ENCODE measurements at regions not wholly inside any gene's neighbourhood (a gene's known extent, or its start where the extent isn't known, plus 50 kb on each side); places are given as distances from the start of the nearest gene placed in this dataset.

DNA sequence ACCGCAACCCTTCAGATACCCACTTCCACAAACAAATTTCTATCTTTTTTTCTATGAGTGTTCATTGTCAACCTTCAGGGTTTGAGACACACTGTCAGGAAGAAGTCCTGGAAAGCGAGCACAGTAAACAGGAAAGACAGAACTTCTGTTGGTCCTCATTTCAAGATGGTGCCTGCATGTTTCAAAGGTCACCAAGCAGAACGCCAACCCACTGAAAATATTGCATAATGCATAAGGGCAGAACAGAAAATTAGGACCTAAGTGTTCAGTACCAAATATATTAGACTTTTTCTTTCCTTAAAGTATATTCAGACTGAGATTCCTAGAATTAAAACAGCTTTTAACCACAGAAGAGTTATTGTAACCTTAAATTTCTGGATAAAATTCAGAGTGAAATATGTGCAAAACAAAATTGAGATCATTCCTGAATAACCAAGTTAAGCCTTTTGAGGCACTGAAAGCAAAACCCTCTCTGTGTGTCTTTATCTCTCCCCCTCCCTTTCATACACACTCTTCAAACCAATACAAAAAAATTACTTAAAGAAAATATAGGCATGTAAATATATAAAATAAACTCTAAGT is 387.8 kb upstream of the THBS1 start:
- DNase-seq, result no peak

DNA sequence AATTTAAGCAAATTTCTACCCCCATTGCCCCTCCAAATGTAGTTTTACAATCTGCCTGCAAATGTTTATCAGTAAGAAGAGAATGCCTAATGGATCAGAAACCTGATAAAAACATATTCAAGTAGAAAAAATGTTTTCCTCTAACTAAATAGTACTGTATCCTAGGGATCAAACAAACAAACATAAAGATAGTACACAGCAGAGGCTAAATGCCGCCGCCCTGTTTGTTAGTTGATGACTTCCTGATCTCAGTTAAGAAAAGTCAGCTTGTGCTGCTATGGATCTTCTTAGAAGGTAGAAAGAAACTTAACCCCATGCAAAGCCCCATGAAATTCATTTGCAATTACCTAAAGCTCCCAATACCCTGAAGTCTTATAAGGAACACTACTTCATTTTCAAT is 387.3 kb upstream of the THBS1 start:
- DNase-seq, result no peak

DNA sequence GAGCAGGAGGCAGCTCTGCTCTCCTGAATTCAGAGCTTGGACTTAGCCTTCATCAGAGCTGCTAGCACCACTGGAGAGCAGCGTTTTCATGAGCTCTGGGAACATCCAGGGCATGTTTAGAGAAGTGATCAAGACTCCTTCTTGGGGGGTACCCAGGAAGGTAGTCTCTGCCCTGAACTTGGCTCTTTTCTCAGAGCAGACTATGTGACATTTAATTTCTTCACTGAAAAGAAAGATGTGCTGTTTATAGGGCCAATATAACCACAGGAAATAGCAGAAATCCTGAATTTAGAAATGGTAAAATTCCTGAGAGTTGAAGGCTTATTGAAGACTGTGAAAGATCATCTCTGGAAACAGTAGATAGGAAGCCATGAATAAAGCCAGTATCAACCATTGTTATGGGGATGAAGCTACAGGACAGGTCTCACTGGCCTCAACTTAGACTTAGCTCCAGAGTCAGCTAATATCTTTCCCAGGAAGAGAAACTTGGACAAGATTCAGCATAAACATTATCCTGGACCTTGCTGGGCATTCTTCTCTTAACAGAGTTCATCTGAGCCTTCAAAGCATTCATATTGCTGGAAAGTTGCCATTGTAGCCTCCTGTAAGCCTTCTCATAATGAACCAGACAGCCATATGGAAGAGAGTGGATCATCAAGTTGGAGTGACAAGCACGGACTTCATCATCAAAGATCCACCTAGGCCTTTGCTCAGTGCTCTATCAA is 386.6 kb upstream of the THBS1 start:
- no peak for DNase-seq

DNA sequence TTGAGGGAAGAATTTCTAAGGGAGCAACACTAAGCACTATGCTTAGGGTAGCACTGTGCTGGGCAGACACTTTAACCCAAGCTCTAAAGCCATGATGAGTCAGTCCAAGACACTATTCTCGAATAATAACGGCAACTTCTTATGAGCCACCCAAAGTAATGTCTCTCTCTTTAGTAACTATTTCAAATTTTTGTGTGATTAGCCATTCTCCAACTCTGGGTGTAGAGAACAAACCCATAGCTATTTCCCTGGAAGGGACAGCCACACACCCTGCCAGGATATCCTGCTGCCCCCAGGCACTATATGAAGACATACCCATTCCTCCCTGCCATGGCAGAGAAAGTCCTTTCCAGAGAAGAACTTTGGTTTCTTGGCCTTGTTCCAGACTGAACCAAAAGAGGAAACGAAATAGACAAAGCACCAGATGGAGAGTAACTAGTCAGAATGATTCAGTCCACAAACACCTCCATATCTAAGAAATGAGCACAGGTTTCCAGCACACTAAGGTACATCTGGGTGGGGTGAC is 384.9 kb upstream of the THBS1 start:
- DNase-seq, result no peak

DNA sequence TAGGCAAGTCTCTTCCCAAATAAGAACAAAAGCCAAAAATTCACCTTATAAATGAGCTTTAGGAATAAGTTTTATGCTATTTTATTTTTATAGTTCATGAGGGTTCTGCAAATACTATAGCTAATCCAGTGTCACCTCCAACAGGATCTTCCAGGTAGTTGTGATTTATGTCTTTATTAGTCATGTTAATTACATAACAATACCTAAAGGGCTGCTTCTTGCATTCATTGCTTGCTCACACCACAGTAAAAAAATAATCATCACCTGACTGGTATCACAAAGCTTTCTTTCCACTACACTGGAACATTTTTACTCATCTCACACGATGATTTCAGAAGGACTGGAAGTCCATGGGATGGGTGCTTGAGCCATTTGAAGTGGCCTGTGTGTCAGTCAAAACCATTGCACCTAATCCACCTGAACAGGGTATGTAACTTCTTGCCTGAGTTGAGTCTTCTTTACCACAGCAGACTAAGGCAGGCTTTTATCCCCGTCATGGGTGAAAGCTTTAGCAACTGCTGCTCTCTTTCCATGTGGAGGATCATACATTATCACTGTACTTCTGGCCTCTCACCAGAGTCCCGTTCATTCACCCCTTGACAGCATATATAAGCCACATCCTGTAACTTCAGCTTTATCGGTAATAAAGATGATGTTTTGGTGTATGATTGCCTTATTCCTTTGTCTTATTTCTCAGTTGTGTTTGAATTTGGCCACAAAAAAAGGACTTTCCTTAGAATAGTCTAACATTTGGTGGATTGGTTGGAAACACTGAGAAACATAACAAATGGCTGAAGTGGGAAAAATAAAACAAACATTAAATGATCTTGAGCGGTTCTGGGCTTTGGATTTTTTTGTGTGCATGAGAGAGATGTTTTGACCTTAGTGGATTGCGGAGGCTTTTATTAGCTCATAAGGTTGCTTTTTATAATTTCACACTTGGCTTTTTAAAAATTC is 382.6 kb upstream of the THBS1 start:
- DNase-seq, result no peak

DNA sequence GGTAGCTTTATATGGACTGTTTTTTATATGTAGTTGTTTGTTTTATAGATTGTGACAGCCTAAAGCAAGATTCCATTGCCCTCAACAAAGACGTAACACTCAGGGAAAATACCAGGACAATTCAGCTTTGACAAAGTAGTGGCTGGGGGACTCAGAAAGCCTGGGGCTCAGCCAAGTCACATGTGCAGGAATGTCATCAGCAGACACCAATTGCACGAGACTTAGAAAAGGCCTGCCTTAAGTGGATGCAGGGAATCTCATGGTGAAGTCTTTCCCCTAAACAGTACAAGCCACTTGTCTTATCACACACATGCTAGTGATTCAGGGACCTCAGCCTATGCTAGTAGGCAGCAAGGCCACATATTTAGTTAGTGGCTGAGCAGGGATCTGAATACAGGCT is 381.8 kb upstream of the THBS1 start:
- DNase-seq, result no peak

DNA sequence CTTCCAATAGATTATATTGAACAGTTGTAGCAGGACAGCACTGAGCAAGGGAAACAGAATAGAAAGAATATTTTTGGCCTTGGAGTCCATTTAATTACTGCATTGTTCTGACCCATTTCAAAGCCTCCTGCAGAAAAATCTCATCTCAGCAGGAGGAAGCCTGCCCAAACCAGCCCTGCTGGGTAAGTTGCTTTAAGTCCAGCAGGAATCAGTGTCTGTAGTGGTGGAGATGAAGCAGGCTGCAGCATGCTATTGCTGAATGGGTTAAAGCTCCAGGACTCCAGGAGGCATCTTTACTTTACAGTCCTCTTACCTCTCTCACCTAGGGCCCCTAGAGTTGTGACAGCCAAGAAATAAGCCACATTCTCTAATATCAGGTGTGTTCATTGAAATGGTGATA is 380.3 kb upstream of the THBS1 start:
- no peak for DNase-seq

DNA sequence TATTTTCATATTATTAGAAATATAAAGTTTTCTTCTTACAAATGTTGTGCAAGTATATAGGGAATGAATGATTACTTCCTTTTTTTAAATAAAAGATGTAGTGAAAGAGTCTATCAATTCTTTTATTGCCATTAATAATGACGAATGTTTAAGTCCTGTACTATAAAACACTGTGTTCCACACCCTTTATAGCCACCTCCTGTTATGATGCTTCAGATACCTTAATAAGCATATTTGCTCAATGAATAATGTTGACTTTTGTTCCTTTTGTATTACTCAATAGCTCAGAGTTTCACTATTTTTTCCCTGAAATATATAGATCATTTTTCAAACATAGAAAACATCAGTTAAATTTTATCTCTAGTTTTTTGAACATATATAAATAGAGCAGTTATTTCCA is 378.2 kb upstream of the THBS1 start:
- DNase-seq, result no peak

DNA sequence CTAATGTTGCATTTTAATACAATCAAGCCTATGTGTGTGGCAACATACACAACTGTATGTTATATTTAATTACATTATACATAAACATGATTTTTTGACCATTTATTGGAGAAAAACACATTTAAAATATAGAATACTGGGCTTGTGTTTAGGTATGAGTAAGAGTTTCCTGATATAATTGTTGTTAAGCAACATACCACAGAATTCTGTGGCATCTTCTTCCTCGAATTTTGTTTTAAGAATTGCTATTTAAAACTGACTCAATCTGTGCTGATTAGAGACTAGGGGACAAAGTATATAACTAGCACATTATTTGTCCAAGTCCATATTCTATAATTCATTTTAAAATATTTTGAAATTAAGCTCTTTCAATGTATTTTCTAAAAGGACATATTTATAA is 376.8 kb upstream of the THBS1 start:
- no peak for DNase-seq

DNA sequence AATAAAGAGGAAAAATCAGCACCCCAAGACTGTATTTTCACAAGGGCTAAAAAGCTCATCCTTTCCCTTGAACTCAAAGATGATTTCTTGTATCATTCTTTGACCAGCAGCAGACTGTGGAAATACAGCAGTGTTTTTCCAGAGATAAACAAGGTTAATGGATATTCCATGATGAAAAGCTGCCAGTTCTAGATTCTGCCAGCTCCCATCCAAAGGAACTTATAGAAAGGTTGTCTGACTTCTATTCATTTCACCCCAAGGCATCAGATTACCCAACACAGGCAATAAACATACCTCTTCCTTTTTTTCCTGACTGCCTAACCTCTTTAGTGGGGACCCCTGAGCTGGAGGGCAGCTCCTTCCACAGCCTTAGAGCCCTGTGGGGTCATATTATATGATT is 375.8 kb upstream of the THBS1 start:
- no peak for DNase-seq

DNA sequence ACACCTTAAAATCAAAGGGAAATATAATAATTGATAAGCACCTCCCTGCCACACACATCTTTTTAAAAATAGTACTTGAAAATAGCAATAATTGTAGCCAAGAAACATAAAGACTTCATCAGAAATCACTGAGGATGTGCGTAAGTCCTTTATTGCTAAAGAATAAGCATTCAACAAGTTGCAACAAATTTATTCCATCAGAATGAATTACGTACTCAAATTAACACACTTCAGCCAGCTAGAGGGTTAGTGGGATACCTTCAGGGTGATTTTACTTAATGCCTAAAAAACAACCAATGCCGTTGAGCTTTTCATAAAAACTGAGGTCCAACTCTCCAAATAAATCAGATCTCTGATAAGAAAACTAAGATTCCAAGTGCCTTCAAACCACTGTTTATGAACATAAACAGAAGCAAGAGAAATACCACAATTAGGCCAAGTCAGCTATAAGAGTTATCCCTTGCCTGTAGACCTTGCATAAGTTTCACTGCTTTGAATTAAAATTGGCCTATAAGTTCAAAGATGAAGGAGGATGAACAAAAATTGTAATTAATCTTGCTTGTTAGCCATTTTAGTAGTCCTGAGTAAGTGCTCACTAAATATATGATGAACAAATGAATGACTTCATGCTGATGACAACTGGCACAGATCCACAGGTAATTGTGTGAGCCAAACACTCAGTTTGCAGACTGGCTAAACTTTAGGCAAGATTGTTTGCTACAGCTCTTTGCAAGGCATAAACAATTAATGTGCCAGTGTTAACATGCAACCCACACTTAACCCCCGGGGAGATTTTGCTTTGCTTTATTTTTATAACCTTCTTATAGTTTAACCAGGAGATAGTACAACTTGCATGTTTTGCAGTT is 375.1 kb upstream of the THBS1 start:
- no peak for DNase-seq

DNA sequence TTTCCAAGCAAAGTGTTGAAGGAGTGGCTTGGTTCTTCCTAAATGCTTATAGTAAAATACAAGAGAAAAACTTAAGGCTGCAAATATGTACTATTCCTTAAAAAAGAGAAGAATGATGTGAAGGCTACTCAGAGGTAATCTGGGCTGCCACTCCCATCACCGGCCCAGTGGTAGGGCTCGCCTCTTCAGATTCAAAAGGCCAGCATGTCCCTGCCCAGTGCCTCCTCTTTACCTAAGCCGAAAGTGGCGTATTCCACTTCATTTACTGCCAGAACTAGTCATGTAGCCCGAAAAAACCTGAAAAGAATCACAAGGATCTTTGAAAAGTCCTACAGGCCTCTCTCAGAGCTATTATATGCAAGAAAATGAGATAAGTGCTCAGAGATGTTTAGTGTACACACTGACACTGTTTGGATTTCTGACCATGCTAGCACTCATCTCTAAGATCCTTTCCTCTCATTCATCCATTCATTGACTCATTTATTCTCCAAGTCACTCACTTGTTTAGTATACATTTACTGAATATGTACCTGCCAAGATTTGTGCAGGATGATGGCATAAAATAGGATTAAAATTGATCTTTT is 373.3 kb upstream of the THBS1 start:
- DNase-seq, result no peak

DNA sequence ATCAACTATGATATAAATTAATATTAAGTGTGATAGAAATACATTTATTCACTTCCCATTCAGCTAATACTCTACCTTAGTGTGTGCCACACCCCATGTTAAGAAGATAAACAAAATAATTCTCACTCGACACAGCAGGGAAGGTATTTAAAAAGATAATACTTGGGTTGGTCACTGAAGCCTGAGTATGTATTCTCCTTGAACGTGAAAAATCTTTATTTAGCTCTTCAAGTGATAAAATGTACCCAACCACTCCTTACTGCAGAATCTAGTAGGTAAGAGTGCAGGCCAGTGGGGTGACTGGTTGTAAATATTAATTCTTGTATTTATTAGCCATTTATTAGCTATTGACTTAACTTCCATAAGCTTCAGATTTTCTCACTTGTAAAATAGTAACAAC is 372.7 kb upstream of the THBS1 start:
- DNase-seq, result no peak

DNA sequence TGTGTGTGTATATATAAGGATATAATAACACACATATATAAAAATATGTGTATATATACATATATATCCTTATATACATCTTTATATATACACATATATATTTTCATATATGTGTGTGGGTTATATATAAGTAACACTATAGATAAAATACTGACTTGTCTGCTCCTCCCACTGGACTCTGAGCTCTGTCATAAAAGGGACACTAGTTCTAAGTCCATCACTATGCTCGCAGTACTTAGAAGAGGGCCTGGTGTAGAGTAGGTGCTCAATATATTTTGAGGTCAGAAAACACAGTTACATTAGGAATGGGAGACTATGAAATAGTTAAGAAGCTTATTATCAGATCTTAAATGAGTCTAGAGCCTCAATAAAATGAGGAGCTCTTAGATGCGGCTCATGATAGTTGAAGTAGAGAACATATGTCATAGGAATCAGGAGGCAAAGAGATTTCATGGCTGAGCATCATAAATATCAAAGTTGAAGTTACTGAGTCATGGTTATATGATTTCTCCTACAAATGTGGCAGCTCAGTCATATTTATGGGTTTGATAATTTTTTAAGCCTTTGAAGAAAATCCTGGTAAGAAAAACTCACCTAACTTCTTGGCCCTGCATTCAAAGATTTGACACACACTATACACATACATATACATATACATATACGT is 371.2 kb upstream of the THBS1 start:
- DNase-seq, result no peak

DNA sequence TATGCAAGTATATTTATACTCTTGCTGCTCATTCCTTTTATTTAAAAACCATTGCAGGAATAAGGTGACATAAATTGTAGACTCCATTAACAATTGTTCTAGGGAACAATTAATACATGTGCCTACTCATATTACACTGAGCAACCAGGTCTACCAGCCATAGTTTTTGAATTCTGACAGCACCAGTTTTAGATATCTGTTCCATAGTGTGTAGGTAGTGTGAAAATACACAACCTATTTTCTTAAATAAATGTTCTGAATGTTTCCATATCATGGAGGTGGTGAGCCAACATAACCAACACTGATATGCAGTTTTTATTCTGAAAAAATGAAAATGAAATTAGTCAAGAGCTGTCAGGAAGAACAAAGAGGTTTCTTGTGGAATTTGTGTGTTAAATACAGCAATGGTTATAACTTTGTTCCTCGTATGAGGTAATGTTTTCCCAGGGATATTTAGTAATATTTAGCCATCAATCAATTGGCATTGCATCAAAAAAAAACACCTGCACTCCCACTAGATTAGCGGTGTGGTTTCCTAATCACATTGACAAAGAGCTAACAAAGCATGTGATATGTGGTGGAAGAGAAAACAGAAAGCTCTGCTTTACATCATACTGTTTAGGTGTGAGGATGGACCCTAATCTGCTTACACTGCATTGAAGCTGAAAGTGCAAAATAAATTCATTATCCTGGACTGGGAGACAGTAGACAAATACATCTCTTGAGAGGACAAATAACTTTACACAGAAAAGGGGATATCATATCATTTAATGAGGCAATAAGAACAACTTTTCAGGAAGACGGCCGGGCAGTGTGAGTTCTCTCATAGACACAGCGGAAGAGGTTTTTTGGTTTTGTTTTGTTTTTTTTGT is 369.5 kb upstream of the THBS1 start:
- no peak for DNase-seq

DNA sequence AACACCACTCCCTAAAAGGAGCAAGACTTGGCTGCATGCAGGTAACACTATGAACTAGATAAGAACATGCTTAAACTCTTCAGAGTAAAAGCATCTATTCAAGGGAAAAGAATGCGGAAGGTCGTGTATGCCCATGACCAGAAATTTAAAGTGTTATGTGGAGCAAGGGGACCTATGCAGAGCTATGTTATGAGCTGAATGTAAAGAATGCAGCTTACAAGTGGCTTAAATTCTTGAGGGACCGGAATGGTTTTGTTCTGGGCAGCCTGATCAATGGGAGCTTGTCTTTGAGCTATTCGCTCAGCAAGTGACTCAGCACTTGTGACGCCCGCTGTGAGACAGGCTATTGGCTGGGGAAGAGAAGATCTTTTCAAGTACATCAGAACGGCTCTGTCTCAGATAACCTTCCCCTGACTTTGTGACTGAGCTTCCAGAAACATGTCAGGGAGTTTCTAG is 367.5 kb upstream of the THBS1 start:
- DNase-seq, result no peak

DNA sequence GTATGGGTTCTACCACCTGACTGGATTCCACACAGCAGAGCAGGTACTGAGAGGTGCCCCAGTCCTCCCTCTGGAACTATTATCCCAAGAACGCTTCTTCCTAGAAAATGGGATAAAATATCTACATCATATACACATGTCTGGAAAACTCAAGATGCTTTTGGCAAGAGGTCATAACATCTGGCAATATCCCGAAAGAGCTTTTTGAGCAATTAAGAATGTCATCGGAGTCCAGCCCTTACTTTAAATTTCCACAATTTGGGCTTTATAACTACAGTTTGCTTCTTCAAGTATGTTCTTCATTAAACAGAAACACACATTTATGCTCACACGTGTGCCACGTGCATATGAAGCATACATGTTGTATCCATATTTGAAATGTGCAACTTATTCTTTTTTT is 365.9 kb upstream of the THBS1 start:
- no peak for DNase-seq

DNA sequence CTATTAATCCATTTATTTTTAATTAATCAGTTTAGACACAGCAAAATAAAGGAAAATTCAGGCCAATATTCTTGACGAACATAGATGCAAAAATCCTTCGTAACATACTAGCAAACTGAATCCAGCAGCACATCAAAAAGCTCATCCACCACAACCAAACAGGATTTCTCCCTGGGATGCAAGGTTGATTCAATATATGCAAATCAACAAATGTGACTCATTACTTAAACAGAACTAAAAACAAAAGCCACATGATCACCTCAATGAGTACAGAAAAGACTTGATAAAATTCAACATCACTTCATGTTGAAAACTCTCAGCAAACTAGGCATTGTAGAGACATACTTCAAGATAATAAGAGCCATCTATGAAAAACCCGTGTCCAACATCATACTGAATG is 364.1 kb upstream of the THBS1 start:
- DNase-seq, result no peak

DNA sequence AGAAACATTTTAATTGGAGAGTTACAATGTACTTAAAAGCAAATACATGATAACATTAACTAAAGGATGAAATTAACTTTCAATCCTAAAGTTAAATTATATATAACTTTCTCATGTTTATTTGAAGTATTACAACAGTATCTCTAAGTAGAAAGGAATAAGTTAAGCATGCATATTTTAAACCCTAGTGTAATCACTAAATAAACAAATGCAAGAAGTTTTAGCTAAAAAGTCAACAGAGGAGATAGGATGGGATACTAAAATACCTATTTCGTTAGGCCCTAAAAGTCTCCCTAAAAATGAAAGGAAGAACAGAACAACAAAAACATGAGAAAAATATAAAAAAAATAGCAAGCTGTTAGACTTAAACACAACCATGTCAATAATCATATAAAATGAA is 361.3 kb upstream of the THBS1 start:
- no peak for DNase-seq

DNA sequence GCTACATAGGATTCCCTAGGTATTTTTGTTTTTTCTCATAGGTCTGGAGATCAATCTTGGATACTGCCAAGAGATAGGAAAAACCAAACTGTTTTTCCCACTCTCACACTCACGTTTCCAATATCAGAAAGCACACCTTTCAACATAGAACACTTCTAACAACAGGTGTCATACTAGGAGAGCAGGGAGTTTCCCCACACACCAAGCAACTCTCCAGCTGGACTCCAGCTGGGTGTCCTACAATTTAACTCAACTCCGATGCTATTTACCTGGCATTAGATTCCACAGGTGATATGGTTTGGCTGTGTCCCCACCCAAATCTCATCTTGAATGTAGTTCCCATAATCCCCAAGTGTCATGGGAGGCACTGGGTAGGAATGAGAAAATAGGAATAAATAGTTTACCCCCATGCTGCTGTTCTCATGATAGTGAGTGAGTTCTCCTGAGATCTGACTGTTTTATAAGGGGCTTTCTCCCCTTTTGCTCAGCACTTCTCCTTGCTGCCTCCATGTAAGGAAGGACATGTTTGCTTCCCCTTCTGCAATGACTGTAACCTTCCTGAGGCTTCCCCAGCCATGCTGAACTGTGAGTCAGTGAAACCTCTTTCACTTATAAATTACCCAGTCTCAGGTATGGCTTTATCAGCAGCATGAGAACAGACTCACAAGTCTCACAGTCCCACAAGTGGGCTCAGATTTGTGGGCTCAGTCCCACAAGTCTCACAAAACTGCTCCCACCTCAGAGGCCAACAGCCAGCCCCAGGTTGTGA is 354.5 kb upstream of the THBS1 start:
- DNase-seq, result no peak

Data from activated CD4-positive, alpha-beta T cell treated with anti-CD3 and anti-CD28 coated beads for 48 hours (primary cell).